Brain microvascular endothelial cell (primary cell): ENCODE measurements at regions not wholly inside any gene's neighbourhood (a gene's known extent, or its start where the extent isn't known, plus 50 kb on each side); places are given as distances from the start of the nearest gene placed in this dataset.

Experiments used
- DNase-seq: peaks from one replicate; pipeline ENCODE4 v3.0.0-alpha.2; 2020
- H3K27ac ChIP-seq: fragments of 250-450 bp; sonication (Bioruptor Pico); 2 replicates; pipeline ENCODE4 v1.5.1; 2020; ENCODE audit warnings: mild to moderate bottlenecking, moderate library complexity
- H3K27me3 ChIP-seq: fragments of 250-450 bp; sonication (Bioruptor Pico); replicated peaks from 2 replicates; pipeline ENCODE4 v1.5.1; 2020; ENCODE audit warnings: mild to moderate bottlenecking
- H3K36me3 ChIP-seq: fragments of 250-450 bp; sonication (Bioruptor Pico); replicated peaks from 2 replicates; pipeline ENCODE4 v1.5.1; 2020; ENCODE audit warnings: mild to moderate bottlenecking
- H3K4me3 ChIP-seq: 2 replicates; pipeline ENCODE4 v1.5.1; 2011; ENCODE audit warnings: low read depth, mild to moderate bottlenecking, control low read depth, low read length, moderate library complexity
- CTCF ChIP-seq: IDR thresholded peaks from 2 replicates; pipeline ENCODE4 v1.5.1; 2011; ENCODE audit warnings: low read depth, mild to moderate bottlenecking, moderate library complexity, low read length, control low read depth, inconsistent platforms; ENCODE audit errors: missing control alignments
- in situ Hi-C: cut with HindIII; loops from 2 replicates; pipeline ENCODE4 v1.10.0; 2017; ENCODE audit warnings: low sequenced_read_pairs, low pct_ligation_motif_present

DNA sequence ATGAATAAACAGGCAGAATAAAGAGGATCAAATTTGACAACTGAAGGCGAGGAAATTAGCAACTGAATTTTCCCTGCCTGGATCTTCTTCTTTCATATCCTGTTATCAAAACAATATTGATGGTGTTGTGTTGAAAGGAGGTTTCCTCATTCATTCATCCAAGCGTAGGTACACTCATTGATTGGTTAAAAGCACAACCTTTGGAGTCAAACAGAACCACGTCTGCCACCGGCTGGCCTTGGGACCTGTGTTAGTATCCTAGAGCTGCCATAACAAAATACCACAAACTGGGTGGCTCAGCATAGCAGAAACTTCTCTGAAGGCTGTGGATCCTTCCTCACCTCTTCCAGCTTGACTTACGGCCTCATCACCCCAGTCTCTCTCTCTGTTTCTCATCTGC, 268.6 kb upstream of the PWP1 start:
- no peaks in the 10 kb centered on the region for H3K36me3 ChIP-seq
- no peaks in the 10 kb centered on the region for H3K27me3 ChIP-seq
- no peak for DNase-seq
- no peak overlapping the region for H3K27ac ChIP-seq
- H3K4me3 ChIP-seq, result no peak overlapping the region
- in situ Hi-C loops, result no loop called here
- no peak for TF ChIP-seq CTCF

- TF ChIP-seq CTCF, result no peak
- in situ Hi-C loops, result no loop called here
- no peak overlapping the region for H3K27ac ChIP-seq
- no peaks in the 10 kb centered on the region for H3K27me3 ChIP-seq
- H3K4me3 ChIP-seq, result no peak overlapping the region
- no peaks in the 10 kb centered on the region for H3K36me3 ChIP-seq
- no peak for DNase-seq
Measured at GRCh38 chr12:107418981-107419380, 266.6 kb upstream of the PWP1 start.

DNA sequence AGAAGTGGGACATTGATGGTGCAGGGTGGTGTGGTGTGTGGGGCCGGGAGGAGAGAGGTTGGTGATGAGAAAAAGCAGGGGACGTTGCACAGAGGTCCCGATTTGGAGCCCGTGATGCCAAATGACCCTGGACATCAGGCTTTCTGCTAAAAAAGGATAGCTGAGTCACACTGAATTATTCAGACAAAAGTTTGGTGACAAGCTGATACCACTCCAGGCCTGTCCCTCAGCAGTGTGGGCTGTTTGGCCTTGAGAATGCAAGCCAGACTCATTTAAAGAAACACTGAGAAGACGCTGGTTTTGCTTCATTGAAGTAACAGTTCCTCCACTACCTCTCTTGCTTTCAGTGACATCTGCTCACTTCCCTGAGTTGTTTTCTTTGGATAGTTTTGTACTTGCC, 262.1 kb upstream of the PWP1 start:
- DNase-seq, result no peak
- TF ChIP-seq CTCF, result no peak
- no peak overlapping the region for H3K4me3 ChIP-seq
- H3K27me3 ChIP-seq, result no peaks in the 10 kb centered on the region
- H3K36me3 ChIP-seq, result no peaks in the 10 kb centered on the region
- in situ Hi-C loops, result no loop called here
- no peak overlapping the region for H3K27ac ChIP-seq

DNA sequence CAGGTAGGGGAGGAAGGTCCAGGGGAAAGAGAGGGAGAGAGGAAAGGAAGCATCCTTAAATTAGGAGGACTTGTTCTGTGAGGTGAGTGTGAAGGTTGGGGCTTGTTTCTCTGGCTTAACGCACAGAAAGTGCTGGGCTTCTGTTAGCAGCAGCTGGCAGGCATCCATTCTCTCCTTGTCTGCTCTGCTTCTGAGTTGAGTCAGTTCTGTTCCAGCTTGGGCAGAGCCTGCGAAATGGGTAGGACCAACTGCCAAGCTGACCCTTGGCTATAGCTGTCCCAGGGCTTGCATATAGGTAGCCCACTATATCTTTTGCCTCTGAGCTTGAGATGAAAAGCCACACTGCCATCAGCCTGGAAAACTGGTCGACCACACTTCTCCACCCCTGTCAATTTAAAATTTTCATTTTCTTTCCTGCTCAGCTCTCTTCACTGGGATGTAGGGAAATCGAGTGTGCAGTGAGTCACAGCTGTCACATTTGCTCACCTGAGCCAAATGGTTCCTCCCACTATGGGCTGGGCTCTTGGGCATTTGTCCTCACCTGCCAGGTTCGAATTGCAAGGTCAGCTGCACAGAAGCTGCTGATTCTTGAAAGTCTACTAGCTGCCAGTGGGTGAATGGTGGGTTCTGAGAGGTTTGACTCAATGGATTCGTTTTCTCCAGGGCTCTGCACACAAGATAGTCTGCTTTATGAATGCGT, 256.4 kb upstream of the PWP1 start:
- in situ Hi-C loops, result no loop called here
- no peaks in the 10 kb centered on the region for H3K27me3 ChIP-seq
- no peaks in the 10 kb centered on the region for H3K36me3 ChIP-seq
- no peak for TF ChIP-seq CTCF
- no peak for DNase-seq
- no peak overlapping the region for H3K27ac ChIP-seq
- H3K4me3 ChIP-seq, result no peak overlapping the region

- Histone ChIP-seq H3K27me3 (no peaks in the 10 kb centered on the region), H3K4me3 (no peak overlapping the region), H3K36me3 (no peaks in the 10 kb centered on the region), H3K27ac (no peak overlapping the region)
- DNase-seq, result no peak
- no peak for TF ChIP-seq CTCF
- in situ Hi-C loops, result no loop called here
Measured at GRCh38 chr12:107431942-107432341, 253.7 kb upstream of the PWP1 start.

GRCh38 chr12:107435072-107435471, 250.5 kb upstream of the PWP1 start:
- DNase-seq, result no peak
- Histone ChIP-seq H3K36me3 (no peaks in the 10 kb centered on the region), H3K4me3 (no peak overlapping the region), H3K27me3 (no peaks in the 10 kb centered on the region), H3K27ac (no peak overlapping the region)
- in situ Hi-C loops, result no loop called here
- TF ChIP-seq CTCF, result no peak
